Iris pigment epithelial cell (primary cell): ENCODE measurements at regions not wholly inside any gene's neighbourhood (a gene's known extent, or its start where the extent isn't known, plus 50 kb on each side); places are given as distances from the start of the nearest gene placed in this dataset.

Source experiments
- DNase-seq: peaks from one replicate; pipeline ENCODE4 v3.0.0-alpha.2; 2011; ENCODE audit warnings: low read depth

DNA sequence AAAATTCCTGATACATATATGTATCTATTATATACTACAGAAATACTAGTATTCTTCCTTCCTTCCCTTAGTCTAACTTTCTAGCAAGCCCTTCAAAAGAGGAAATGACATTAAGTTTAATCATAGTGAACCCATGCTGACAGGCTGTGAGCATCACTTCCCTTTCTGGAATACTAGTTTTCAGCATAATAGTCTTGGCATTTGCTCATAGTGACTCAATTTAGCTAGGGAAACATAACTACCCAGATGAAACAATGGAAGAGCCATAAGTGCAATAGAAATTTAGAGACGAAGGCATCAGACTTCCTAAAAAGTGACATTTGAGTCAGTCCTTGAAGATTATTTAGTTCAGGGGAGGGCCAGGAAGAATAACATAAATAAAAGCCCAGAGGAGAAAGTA lies 184.5 kb upstream of the CRY1 start:
- DNase-seq = peak; percentile 73

GRCh38 chr12:107282628-107283027 lies 189.3 kb upstream of the CRY1 start:
- peak; percentile 16 for DNase-seq

DNA sequence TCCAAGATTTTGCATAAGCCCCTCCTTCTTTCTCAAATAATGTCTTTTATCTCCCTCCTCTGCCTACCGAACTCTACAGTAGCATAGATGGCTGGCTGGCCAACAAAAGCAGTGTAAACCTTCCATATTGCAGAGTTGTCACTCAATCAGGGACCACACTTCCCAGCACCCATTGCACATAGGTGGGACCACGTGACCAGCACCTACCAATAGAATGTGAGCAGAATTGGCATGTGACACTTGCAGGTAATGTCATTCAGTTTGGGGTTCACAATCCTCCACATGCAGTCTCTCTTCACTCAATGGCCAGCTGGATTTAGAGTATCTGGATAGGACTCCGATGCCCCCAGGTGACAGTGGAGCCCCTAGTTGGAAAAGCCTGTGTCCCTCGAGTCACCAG lies 190.3 kb upstream of the CRY1 start:
- DNase-seq = no peak

DNA sequence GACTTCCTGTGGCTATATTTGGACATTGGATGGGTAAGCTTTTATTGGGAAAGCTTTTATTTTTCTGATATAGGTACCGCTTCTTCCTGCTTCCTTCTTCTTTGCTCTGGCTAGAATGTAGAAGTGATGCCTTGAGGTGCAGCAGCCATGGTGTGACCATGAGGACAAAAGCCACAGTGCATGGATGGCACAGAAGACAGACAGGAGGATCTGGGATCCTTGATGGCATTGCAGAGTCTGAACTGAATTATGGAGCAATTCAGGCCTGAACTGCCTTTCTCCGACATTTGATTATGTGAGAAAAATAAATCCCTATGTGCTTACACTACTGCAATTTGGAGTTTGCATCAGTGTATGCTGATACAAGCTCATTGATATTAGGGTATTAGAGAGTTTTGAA lies 191.3 kb upstream of the CRY1 start:
- no peak for DNase-seq

DNA sequence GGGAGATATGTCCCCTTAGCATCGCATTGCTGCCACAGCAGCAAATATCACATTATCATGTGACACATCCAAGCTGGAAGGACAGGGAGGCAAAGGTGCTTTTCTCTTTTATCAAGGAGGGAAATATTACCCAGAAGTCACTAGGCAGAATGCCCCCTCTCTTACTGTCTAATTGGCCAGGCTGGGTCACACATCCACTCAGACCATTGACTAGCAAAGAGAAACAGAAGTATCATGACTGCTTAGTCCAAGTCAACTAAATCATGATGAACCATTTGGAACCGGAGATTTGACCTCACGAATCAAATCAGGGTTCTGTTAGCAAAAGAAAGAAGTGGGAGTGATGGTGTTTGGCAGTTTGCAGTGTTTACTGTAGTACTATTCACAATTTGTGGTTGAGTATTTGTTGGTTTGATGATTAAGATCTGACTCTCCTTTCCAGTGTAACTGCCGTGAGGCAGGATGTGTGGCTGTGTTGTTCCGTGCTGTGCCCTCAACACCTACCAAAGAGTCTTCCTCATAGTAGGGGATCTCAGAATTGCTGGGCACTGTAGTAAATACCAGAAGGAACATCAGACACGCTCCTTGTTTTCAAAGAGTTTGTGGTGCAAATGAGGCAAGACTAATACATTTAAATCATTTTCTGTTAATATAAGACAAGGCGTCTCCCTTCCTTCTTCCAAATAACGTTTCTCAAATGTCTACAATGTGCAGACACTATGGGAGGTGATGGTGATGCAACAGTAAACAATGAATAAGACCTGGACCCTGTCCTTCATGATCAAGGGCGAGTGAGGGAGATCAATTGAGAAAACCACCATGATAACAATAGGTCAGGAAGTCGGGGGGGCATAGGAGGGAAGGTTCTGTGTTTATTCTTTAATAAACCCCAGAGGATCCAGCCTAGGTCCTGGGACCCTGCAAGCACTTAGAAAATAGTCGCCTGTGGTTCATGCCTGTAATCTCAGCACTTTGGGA lies 194.4 kb upstream of the CRY1 start:
- no peak for DNase-seq

- no peak for DNase-seq
Measured at GRCh38 chr12:107288414-107289127, 195.2 kb upstream of the CRY1 start.

GRCh38 chr12:107291018-107291417 lies 197.7 kb upstream of the CRY1 start:
- DNase-seq = no peak

DNA sequence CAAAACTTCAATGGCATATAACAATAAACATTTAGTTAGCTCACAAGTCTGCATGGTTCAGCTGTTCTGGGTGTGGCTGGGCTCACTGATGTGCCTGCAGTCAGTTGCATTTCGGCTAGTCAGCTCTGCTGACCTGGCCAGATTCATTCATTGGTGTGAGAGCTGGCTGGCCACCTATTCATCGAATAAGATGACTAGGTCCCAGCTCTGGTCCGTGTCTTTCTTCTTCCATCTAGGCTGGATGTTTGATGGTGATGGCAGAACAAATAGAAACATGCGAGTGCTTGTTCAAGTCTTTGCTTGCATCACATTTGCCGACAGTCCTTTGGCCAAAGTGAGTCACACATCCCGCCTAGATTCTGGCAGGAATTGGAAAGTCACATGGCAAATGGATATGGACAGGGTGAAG lies 203.3 kb upstream of the CRY1 start:
- peak; percentile 63 for DNase-seq

DNA sequence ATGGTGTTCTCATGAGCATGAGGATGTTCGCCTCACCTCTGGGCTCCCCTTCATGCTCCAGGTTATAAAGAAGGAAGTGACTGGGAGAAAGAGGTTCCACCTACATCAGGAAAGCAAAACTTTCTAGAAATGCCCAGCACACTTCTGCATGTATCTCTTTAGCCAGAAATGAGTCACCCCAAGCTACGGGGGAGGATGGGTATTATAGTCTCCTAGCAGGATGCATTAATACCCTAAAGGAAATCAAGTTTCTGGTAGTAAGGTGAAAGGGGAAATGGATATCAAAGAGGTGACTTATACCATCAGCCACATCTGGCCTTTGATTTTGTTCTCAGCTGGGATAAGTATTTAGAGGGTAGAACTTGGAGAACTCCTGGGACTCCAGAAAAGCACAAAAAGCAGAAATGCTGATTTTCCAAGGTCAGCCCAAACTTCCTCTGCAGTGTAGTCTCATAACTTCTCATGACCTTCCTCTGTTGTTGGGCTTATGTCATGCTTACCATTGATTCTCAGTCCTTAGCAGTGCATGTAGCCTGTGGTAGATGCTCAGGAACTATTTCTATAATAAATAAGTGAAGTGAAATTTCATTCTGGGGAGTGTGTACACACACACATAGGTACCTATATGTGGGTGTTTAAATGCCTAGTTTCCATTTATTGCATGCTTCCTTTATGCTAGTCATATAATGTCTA lies 209.4 kb upstream of the CRY1 start:
- no peak for DNase-seq

- DNase-seq = peak; percentile 30
Measured at GRCh38 chr12:107304588-107305532, 211.5 kb upstream of the CRY1 start.

DNA sequence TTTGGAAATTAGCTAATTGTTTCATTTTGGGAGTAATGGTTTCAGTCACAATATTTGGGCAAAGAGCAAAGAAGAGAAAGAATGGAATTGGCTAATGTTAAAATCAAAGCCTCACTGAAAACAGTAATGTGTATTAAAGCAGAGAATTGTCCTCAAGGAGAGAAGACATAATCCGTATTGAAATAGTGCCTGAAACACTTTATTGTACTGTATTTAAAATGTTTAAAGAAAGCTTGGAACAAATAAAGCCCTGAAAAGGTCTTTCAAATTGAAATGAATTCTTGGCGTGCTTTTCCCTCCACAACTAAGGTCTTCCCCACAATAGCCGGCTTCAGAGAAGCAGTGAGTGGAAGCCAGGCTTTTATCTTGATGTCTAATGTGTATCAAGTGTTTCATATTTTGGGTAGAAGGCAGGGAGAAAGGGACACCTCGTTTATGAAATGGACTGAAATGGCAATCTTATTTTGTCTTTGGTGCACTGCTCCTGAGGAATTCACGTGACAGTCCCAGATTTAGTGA lies 212.9 kb upstream of the CRY1 start:
- no peak for DNase-seq

GRCh38 chr12:107308310-107308709 lies 215.0 kb upstream of the CRY1 start:
- no peak for DNase-seq

- no peak for DNase-seq
Measured at GRCh38 chr12:107309020-107309419, 215.7 kb upstream of the CRY1 start.

DNA sequence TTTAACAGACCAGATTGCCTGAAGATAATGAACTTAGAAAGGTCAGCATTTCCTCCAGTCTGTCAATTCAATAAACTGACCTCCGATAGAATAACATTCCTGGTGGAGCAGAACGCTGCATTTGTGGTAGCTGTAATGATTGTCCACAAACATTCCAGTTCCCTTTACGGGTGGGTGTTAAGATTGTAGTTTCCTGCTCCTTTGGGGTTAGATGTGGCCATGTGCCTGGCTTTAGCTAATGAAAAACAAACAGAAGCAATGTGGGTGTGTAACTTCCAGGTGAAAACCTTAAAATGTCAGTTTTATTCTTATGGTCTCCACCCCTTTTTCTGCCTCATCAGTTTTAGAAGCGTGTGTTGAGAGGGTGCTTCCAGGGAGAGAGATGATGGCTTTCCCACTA lies 217.3 kb upstream of the CRY1 start:
- no peak for DNase-seq

GRCh38 chr12:107311682-107312081 lies 218.3 kb upstream of the CRY1 start:
- no peak for DNase-seq

DNA sequence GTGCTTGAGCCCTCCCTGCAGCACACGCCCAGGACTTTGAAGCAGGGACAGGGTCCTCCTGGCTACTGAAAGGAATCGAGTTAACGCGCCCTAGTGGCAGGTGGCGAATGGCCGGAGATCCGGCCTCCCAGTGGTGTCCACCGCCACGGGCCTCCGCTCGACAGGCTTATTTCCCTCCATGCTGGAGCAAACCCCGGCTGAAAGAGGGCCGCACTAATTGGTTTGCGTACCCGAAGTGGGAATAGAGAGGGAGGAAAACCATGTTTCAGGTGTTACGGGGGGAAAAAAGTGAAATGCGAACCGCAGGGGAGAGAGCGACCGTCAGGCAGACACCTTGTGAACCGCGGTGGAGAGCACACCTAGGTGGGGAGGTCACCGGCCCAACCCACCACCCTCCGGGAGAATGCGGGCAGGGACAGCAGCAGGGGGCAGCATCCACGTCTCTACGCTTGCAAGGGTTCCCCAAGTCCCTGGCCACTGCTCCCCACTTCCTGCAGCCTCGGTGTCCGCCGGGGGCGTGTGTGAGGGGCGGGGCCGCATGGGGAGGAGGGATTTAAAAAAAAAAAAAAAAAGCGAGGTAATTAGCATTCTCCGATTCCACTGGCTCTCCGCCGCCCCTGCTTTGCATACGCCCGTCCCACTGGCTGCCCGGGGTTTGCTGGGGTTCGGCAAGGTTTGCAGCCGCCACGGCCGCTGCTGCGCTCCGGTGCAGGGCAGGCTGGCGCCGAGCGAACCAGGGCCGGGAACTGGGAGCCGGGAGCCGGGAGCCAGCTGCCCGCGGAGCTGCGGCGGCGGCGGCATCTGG lies 224.6 kb upstream of the CRY1 start:
- peak; percentile 97 for DNase-seq

DNA sequence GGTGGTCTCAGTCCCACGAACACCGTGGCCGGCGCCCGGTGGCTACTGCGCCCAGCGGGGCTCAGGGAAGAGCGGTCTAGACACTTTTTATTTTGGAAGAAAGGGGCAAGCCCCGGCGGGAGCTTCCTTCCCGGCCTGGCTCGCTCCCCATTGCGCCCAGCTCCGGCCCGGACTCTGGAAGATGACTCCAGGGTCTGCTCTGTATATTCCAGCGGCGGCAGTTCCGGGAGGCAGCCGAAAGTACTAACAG lies 225.1 kb upstream of the CRY1 start:
- no peak for DNase-seq

DNA sequence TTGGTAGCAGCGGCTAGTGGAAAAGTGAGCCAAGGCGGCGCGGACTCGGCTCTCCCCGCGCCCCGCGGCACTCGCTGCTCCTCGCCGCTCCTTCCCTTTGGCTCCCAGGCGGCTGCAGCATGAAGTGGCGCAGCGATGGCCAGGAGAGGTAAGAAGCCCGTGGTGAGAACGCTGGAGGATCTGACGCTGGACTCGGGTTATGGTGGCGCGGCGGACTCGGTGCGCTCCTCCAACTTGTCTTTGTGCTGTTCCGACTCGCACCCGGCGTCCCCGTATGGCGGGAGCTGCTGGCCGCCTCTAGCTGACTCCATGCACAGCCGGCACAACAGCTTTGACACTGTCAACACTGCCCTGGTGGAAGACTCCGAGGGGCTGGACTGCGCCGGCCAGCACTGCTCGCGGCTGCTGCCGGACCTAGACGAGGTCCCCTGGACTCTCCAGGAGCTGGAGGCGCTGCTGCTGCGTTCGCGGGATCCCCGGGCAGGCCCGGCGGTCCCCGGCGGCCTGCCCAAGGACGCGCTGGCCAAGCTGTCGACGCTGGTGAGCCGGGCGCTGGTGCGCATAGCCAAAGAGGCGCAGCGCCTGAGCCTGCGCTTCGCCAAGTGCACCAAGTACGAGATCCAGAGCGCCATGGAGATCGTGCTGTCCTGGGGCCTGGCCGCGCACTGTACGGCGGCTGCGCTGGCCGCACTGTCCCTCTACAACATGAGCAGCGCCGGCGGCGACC lies 225.6 kb upstream of the CRY1 start:
- DNase-seq = peak; percentile 73

GRCh38 chr12:107319533-107320032 lies 226.2 kb upstream of the CRY1 start:
- no peak for DNase-seq
